GM18511 (cell line): ENCODE measurements at regions not wholly inside any gene's neighbourhood (a gene's known extent, or its start where the extent isn't known, plus 50 kb on each side); places are given as distances from the start of the nearest gene placed in this dataset.
A peak's percentile ranks its signal among the peaks of the same experiment; 100 is the strongest.

Source experiments
- ATAC-seq: cut with Tn5 transposase; IDR thresholded peaks from one replicate; pipeline ENCODE4 v1.9.1; 2021; ENCODE audit warnings: mild to moderate bottlenecking, moderate library complexity; ENCODE audit not compliant: unreplicated experiment

DNA sequence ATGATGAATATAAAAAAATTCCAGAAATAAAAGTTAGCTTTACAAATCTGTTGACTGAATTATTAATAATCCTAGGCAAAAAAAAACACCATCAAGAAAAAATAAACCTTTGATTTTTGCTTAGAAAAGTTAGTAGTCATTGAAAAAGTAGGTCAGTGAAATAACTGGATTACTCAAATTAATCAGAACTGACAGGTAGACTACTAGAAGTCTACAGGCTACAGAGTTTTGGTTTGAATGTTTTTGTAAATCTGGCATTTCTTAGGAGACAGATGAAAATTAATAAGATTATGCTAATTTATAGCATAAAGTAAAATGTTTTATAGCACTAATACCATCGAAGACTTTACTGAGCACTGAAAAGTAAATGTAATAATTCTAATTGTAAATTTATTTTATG, 511.9 kb downstream of the PTPRC start:
- ATAC-seq = no peak

DNA sequence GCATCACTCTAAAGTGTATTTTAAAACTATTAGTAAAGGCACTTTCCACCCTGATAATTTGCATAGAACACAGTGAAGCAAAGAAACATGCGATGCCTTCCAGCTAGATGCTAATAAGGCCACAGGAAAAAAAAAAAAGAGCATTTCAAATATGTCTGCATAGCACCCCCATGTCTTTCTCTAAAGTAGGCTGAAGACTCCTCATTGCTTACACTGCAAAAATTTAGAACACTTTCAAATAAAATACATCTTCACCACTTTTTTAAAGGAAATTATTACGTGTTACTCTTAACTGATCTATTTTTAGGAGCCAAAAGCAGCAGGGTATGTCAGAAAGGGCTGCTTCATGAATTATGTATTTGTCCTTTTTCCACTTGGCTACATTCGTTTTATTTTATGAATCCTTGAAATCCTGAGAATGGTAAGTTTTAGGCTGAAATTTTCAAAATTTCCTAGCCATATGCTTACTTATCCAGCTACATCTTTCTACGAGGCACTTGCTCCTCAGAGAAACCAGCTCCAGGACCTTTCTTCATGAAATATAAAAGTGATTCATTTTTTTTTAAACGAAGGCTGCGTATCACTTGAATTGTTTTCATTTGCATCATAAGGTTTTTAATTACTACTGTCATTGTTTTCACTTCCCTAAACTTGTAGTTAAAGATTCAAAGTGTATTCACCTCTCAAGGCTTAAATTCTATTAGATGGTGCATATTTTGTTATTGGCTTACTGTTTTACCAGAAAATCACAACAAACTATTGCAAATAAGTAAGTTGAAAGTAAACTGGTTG, 513.0 kb downstream of the PTPRC start:
- peak; percentile 81 for ATAC-seq

DNA sequence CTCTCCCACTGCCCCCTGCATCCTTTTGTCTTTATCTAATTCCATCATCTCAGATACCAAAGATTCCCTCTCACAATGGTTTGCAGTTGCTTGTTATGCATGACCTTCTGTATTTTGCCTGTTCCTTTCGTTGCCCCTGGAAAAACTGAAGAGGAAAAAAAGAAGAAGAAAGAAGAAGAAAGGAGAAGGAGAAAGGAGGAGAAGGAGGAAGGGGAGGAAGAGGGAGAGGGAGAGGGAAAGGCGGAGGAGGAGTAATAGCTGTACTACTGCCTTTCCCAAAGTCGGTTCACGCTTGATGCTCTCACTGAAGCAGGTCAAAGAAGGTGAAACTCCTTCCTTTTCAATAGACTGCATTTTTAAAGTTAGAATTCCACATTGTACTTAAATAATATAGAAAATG, 513.8 kb downstream of the PTPRC start:
- ATAC-seq = no peak

DNA sequence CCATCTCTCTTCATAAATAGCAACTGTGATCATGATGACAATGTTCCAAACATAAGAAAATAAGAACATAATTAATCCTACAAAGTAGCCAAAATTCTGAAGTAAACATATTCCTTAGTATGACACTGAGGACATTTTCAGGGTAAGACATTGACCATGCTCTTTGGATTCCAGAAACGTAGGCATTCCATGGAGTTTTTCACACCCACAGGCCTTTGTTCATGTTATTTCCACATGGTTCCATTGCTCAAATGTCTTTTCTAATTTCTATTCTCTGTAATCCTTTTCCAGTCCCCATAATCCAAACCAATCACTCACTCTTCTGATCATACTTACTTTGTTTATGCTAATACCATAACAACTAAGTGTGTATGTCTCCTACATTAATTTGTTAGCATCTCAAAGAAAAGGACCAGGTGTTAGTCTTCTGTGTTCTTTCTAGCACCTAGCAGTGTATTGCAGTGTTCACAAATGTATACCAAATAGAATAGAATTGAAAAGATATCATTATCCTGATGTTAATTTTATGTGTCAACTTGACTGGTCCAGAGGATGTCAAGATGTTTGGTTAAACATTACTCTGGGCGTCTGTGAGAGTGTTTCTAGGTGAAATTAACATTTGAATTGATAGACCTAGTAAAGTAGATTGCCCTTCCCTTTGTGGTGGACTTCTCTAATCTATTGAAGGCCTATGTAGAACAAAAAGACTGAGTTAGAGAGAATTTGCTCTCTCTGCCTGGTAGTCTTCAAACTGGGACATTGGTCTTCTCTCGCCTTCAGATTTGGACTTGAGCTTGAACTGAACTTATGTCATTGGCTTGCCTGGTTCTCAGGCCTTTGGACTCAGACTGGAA, 516.6 kb downstream of the PTPRC start:
- no peak for ATAC-seq

DNA sequence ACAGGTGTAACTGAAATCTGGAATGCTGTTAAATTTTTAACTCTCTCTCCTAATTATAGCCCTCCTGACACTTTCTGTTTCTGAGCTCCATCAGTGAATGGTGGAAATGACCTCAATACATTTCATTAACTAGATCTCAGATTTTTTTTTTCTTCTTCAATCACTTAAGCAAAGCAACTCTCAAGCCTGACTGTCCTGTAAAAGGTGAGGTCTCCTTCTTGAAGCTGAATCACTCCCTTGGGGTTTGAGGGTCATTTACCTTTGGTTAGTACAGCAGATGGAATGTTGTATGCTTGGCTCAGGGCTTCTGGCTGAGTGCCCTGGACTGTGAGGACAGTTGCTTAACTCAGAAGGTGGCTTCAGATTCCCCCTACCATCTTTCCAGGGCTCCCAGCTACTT, 518.7 kb downstream of the PTPRC start:
- ATAC-seq = peak; percentile 82

DNA sequence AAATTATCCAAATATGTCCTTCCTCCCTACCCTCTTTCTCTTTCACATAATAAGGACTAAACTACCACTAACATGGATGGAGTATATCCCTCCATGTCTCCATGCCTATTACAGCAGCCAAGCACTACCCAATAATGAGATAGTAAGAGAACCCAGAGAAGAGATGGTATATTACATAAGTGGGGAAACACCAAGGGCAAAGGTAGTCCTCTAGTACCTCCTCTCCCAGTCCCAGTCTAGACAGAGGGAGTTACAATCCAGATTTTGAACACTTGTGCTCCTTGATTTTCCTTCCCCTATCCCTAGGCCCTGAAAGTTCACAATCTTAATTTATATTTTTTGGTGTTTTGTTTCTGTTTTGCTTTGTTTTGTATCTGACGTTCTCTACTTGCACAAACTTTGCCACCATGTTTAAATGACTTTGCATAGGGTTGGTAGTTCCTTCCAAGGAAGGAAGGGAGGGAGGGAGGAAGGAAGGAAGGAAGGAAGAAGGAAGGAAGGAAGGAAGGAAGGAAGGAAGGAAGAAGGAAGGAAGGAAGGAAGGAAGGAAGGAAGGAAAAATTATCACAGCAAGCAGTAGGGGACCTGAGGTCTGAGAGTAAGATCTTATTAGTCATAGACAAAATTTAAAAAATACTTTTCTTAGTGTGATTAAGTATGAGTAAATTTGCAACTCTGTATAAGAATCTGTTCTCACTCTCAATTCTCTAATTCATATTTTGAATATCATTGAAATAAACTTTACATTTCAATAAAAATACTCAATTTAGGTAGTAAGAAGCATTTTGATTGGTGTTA, 521.9 kb downstream of the PTPRC start:
- no peak for ATAC-seq

DNA sequence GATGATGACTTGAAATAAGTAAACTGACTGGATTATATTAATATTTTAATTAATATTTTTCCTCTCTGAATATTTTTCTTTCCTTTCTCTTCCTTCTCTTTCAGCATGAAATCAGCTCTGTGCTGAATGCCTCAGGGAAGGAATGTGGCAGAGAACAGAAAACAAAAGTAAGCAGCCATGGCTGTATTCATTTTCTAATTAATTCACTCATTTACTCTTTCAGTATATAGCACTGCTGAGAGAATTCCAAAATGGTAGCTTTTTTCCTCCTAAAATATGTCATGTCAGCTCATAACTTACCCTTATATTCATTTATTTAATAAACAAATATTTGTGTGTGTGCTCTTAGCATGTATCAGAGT, 522.5 kb downstream of the PTPRC start:
- ATAC-seq = no peak

DNA sequence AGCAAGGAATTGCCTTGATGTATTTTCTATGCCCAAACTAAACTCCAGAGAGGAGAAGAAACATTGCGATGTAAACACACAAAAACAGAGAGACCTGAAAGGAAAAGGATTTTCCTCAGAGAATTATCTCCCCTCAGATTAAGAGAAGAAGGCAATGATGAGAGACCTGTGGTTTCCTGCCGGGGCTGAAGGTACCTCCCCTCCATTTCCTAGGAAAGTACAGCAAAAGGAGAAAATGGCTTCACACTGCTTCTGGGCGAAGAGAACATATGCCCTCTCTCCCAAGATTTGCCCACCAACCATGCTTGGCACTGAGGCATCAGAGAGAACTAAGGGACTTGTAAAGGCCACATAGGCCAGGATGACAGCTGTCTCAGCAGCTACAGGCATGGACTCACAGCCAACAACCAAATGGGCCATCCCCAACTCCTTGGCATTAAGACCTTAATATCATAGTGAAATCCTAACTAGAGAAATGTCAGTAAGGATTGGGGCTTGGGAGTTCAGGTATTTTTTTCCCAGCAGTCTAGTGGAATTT, 523.0 kb downstream of the PTPRC start:
- no peak for ATAC-seq

DNA sequence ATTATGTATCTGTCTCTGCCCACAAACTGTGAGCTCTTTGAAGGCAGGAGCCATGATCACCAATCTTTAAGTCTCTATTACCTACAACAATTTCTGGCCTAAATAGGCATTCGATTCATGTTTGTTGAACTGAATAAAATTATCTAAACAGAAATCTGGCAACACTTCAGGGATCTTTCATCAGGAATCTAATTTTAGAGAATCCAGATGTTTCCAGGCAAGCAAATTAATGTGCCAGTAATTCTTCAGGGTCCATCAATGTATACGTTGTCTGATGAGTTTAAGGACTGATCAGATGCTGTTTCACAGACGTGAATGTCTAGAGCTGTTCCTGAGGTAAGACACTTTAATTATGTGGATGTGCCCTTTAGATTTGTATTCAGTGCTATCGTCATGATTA, 524.4 kb downstream of the PTPRC start:
- ATAC-seq = no peak

DNA sequence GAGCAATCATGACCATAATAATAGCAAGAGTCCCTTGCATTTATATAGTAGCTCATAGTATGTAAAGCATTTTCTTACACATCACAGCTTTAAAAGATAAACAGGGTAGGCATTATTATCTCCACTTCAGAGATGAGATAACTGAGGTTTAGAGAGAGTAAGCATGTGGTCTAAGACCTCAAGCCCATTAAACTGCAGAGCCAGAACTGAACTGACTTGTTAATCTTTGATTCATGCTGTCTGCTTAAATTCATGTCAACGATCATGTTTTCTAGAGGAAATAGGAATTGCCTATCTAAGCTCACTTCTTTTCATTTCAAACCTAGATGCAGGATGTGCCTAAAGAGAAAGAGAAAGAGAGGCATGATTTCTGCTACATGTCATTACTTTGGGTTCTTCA, 524.8 kb downstream of the PTPRC start:
- no peak for ATAC-seq

DNA sequence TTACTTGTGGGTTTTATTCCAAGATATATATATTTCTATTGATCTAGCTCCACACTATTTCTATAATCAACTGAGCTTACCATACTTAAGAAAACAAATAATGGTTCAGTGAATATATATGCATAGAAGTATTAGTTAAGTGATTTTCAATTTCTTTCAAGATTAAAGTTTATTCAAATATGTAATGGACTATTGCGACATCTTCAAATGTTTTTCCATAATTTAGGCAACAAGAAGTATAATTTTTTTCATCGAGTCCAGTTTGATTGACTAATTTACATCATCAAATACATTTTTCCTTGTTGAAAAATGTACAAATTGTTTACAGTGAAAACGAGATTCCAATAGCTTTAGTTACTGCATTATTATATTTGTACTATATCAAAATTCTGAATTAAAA, 528.6 kb downstream of the PTPRC start:
- ATAC-seq = no peak

DNA sequence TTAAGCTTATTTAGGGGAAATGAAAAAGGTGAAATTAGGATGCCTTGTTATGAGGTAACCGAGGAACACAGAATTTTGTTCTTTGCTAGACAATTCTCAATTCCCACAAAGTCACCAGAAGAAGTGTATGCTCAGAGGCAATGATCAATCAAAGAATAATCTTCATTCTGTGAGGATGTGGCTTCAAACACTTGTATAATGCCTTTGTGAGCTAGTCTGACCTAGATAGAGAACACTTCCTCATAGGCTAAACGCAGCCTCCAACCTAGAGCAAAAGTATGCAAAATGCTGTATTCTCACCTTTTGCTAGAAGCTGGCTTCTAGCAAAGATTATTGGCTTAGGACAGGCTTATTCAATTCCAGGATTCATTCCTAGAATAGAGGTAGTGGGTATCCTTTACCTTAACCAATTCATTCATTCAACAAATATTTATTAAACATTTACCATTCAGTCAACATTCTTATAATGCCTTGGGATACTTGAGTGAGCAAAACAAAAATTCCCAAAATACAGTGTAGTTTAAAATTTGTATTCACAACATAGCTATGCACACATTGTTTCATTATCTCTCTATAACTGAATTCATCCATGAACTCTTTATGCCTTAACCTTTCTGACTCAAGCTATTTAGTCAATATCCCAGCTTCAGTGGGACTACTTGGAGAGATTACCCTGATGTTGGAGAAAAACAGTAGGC, 530.2 kb downstream of the PTPRC start:
- no peak for ATAC-seq

DNA sequence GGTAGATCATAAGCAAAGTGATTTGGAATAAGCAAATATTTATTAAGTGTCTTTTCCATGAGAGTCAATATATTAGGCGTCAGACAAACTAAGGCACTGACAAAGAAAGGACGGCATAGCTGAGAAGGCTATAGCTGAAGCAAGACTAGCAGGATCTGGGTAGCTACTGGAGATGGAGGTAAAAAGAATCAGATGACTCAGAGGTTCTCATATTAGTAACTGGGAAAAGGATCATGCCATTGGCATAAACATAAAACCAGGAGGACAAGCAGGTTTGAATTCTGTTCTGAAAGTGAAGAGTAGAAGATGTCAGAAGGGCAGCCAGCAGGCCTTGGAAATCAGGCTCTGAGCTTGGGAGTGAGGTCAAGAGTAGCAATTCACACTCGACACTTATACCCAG, 531.9 kb downstream of the PTPRC start:
- ATAC-seq = no peak

DNA sequence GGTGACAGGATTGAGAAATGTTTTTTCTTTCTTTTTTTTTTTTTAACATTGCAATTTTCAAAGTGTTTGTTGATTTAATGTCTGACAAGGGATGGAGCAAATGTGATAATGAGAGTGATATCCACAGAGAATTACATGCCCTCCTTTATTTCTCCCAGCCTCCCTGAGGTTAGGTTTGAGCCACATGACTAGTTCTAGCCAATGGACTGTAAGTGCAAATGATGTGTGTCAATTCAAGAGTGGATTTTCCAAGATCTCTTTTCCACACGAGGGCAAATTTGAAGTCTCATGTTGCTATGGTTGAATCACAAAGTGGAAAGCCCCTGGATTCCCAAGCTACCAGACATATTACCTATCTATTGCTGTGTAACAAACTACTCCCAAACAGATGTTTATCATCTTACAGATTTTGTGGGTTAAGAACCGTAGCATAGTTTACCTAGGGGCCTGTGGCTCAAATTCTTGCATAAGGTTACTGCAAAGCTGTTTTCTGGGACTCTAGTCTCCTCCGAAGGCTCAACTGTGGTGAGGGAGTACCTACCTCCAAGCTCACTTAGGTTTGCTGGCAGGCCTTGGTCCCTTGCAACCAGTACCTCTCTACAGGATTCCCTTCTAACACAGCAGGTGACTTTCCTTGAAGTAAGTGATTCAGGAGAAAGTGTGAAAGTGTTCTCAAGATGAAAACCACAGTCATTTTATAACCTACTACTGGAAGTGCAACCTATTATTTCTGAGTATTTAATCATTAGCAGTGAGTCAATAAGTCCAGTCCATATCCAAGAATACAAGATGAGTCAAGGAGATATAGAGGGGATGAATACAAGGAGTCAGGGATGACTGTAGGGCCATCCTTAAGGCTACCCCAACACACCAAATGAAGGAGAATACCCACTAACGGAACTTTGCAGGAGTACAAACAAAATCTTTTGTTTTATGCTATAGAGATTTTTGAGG, 533.6 kb downstream of the PTPRC start:
- ATAC-seq = peak; percentile 27

DNA sequence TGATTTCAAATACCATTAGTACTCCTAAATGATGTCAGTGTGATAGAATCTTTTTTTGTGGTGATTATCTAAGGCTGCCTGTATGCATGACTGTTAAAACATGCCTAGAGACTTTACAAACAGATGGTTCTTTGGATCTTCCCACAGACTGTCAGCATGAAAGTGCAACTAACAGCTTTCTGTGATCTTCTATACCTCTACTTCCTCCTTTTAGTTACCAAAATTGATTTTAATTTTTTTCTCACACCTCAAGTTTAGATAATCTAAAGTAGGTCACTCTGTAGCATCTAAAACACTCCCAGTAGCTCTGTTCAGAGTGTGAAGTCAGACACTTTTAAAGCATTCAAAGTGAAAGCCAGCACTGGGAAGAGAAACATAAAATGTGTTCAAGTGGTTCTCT, 534.5 kb downstream of the PTPRC start:
- ATAC-seq = peak; percentile 96

DNA sequence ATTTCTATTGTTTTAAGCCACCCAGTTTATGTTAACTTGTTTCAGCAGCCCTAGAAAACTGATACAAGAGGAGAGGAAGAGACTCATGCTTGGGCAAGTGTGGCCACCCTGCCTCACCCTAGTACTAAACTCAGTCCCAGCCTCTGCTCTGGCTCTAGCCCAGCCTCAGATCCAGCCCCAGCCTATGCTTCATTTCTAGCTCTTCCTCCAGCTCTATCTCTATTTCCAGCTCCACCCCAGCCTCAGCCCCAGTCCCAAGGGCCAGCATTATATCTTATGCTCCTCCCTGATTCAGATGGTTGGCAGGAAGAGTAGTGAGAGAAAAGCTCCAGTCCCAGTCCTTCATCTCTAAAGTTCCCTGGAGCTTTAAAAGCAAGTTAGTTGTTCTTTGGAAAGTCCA, 535.5 kb downstream of the PTPRC start:
- no peak for ATAC-seq

DNA sequence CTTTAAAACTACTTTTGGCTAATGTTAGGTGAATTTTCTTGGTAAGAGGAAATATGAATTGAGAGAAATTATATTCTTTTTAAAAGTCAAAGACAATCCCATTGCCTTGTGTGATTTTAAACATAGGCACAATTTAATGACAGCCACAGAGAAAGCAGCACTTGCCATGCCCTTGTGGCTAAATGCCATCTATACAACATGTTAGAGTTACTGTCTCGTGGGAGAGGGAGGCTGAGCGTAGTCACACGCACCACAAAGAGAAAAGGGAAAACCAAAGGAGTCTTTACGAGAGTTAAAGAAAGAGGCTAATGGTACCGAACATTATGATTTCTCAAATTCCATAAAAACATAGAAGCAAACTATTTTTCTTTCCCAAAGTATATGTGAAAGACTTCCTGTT, 537.9 kb downstream of the PTPRC start:
- no peak for ATAC-seq

DNA sequence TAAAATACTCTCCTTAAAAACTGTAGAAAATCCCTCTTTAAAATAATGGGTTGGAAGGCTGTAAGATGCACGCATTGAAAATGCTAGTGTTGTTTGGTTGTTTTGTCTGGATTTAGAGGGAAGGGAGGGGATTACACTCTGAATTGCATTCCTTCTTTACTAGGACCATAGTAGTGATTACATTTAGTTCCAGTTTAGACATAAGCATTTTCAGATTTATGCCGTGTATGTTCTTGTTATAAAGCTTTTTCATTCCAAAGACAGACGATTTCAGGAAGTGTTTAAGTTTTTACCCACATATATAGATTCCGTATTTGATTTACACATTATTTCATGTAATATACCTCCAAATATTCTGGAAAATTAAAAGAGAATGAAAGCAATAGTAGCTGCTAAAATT, 538.4 kb downstream of the PTPRC start:
- no peak for ATAC-seq

DNA sequence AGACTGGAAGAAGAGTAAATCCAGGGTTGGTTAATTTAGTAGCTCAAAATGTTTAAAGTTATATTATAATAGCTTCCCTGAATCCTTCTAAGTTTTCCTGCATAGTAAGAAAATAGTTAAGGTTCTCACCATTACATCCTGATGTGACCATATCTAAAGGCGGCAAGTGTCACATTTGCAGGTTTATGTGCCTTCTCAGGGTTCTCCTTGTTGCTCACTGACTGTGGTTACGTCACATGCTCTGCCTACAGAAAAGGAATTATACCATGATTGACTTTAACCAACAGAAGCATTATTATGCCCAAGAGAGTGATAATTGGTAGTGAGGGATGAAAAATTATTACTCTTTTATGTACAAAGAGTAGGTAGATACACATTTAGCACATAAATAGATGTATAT, 539.8 kb downstream of the PTPRC start:
- ATAC-seq = no peak
